Neural progenitor cell (in vitro differentiated cells): ENCODE measurements at regions not wholly inside any gene's neighbourhood (a gene's known extent, or its start where the extent isn't known, plus 50 kb on each side); places are given as distances from the start of the nearest gene placed in this dataset.

Source experiments
- DNase-seq: peaks from one replicate; pipeline ENCODE4 v3.0.0-alpha.2; 2016; ENCODE audit warnings: low spot score
- H2AFZ ChIP-seq: fragments of 200-600 bp; sonication (generic); replicated peaks from 2 replicates; pipeline ENCODE4 v1.6.1; 2016; ENCODE audit warnings: antibody characterized with exemption
- H3F3A ChIP-seq: fragments of 200-600 bp; sonication (generic); 2 replicates; pipeline ENCODE4 v1.6.1; 2016; ENCODE audit warnings: antibody characterized with exemption, low read depth
- H3K27ac ChIP-seq: fragments of 200-600 bp; sonication (generic); 2 replicates; pipeline ENCODE4 v1.5.1; 2016; ENCODE audit warnings: mild to moderate bottlenecking
- H3K27me3 ChIP-seq: fragments of 200-600 bp; sonication (generic); 2 replicates; pipeline ENCODE4 v1.6.1; 2016; ENCODE audit warnings: mild to moderate bottlenecking, moderate library complexity
- H3K36me3 ChIP-seq: fragments of 200-600 bp; sonication (generic); 2 replicates; pipeline ENCODE4 v1.5.1; 2016
- H3K4me1 ChIP-seq: fragments of 200-600 bp; sonication (generic); 2 replicates; pipeline ENCODE4 v1.6.1; 2016; ENCODE audit warnings: mixed run types
- H3K4me2 ChIP-seq: fragments of 200-600 bp; sonication (generic); 2 replicates; pipeline ENCODE4 v1.6.1; 2016
- H3K4me3 ChIP-seq: fragments of 200-600 bp; sonication (generic); 2 replicates; pipeline ENCODE4 v1.5.1; 2016
- H3K79me2 ChIP-seq: fragments of 200-600 bp; sonication (generic); 2 replicates; pipeline ENCODE4 v1.6.1; 2016; ENCODE audit warnings: low read depth
- H3K9ac ChIP-seq: fragments of 200-600 bp; sonication (generic); 2 replicates; pipeline ENCODE4 v1.6.1; 2016
- H3K9me3 ChIP-seq: fragments of 200-600 bp; sonication (generic); 2 replicates; pipeline ENCODE4 v1.5.1; 2016; ENCODE audit warnings: low read depth
- H4K20me1 ChIP-seq: fragments of 200-600 bp; sonication (generic); 2 replicates; pipeline ENCODE4 v1.6.1; 2016; ENCODE audit warnings: low read depth
- H3K27ac Mint-ChIP-seq: 3 replicates; pipeline ENCODE4 v1.8.0; 2021; ENCODE audit warnings: mixed read lengths
- H3K27me3 Mint-ChIP-seq: 2 replicates; pipeline ENCODE4 v1.8.0; 2022; ENCODE audit warnings: low read depth, mild to moderate bottlenecking, inconsistent platforms, moderate library complexity, mixed read lengths; ENCODE audit not compliant: insufficient read depth
- H3K36me3 Mint-ChIP-seq: 3 replicates; pipeline ENCODE4 v1.8.0; 2021; ENCODE audit warnings: mixed read lengths
- H3K4me1 Mint-ChIP-seq: 3 replicates; pipeline ENCODE4 v1.8.0; 2021; ENCODE audit warnings: mixed read lengths
- H3K4me3 Mint-ChIP-seq: 3 replicates; pipeline ENCODE4 v1.8.0; 2021; ENCODE audit warnings: mild to moderate bottlenecking, moderate library complexity, mixed read lengths
- H3K9me3 Mint-ChIP-seq: 3 replicates; pipeline ENCODE4 v1.8.0; 2020; ENCODE audit warnings: mixed read lengths
- CTCF ChIP-seq: fragments of 200-600 bp; sonication (generic); IDR thresholded peaks from 2 replicates; pipeline ENCODE4 v1.5.1; 2017; ENCODE audit warnings: antibody characterized with exemption, mild to moderate bottlenecking
- EZH2 ChIP-seq: fragments of 200-600 bp; sonication (generic); IDR thresholded peaks from 2 replicates; pipeline ENCODE4 v1.6.1; 2017; ENCODE audit warnings: antibody characterized with exemption, mild to moderate bottlenecking, moderate library complexity
- EZH2phosphoT487 ChIP-seq: fragments of 200-600 bp; sonication (generic); IDR thresholded peaks from 2 replicates; pipeline ENCODE4 v1.6.1; 2017; ENCODE audit warnings: antibody characterized with exemption

GRCh38 chr6:11654876-11655275 is 117.3 kb downstream of the TMEM170B start:
- Histone ChIP-seq H3K36me3 (no peaks in the 10 kb centered on the region), H3K27me3 (no peaks in the 10 kb centered on the region), H3K27ac (no peak overlapping the region), H3K79me2 (no peaks in the 10 kb centered on the region), H3K9me3 (no peaks in the 10 kb centered on the region), H3K9ac (no peak overlapping the region), H3K4me2 (no peak overlapping the region), H3F3A (peaks cover 41% of the 10 kb centered on the region), H2AFZ (peak overlapping the region; percentile 60), H4K20me1 (no peaks in the 10 kb centered on the region), H3K4me3 (no peak overlapping the region), H3K4me1 (peaks cover 43% of the 10 kb centered on the region)
- H3K4me1 Mint-ChIP-seq, result peaks cover 60% of the 10 kb centered on the region
- H3K36me3 Mint-ChIP-seq, result no peaks in the 10 kb centered on the region
- peak overlapping the region; percentile 27 for H3K4me3 Mint-ChIP-seq
- H3K27ac Mint-ChIP-seq, result peak overlapping the region; percentile 32
- no peak for DNase-seq
- no peaks in the 10 kb centered on the region for H3K9me3 Mint-ChIP-seq
- TF ChIP-seq EZH2phosphoT487 (no peak), EZH2 (no peak), CTCF (no peak)
- H3K27me3 Mint-ChIP-seq, result peaks cover 3% of the 10 kb centered on the region

GRCh38 chr6:11656491-11656890 is 118.9 kb downstream of the TMEM170B start:
- Histone ChIP-seq H3K9me3 (no peaks in the 10 kb centered on the region), H3K27ac (peak overlapping the region; percentile 74), H4K20me1 (no peaks in the 10 kb centered on the region), H3K36me3 (no peaks in the 10 kb centered on the region), H3K4me2 (peak overlapping the region; percentile 60), H2AFZ (peak overlapping the region; percentile 69), H3K79me2 (no peaks in the 10 kb centered on the region), H3K4me1 (peaks cover 26% of the 10 kb centered on the region), H3K27me3 (no peaks in the 10 kb centered on the region), H3K9ac (no peak overlapping the region), H3K4me3 (no peak overlapping the region), H3F3A (peaks cover 25% of the 10 kb centered on the region)
- Mint-ChIP-seq H3K9me3 (no peaks in the 10 kb centered on the region), H3K27me3 (peaks cover 3% of the 10 kb centered on the region), H3K4me3 (no peak overlapping the region), H3K27ac (peak overlapping the region; percentile 38), H3K4me1 (peaks cover 44% of the 10 kb centered on the region), H3K36me3 (no peaks in the 10 kb centered on the region)
- TF ChIP-seq EZH2phosphoT487 (no peak), CTCF (no peak), EZH2 (no peak)
- DNase-seq, result no peak

- no peak overlapping the region for H2AFZ ChIP-seq
- Mint-ChIP-seq H3K4me1 (peaks cover 21% of the 10 kb centered on the region), H3K27me3 (peaks cover 3% of the 10 kb centered on the region), H3K27ac (no peak overlapping the region), H3K36me3 (no peaks in the 10 kb centered on the region), H3K4me3 (no peak overlapping the region), H3K9me3 (no peaks in the 10 kb centered on the region)
- no peak for DNase-seq
- H3F3A ChIP-seq, result peaks cover 23% of the 10 kb centered on the region
- no peak overlapping the region for H3K4me3 ChIP-seq
- no peak overlapping the region for H3K4me2 ChIP-seq
- no peaks in the 10 kb centered on the region for H3K9me3 ChIP-seq
- no peaks in the 10 kb centered on the region for H3K36me3 ChIP-seq
- no peaks in the 10 kb centered on the region for H3K79me2 ChIP-seq
- H3K4me1 ChIP-seq, result peaks cover 22% of the 10 kb centered on the region
- no peaks in the 10 kb centered on the region for H3K27me3 ChIP-seq
- no peak overlapping the region for H3K27ac ChIP-seq
- H3K9ac ChIP-seq, result no peak overlapping the region
- no peaks in the 10 kb centered on the region for H4K20me1 ChIP-seq
- TF ChIP-seq EZH2, result no peak
- no peak for TF ChIP-seq CTCF
- TF ChIP-seq EZH2phosphoT487, result no peak
Observed at GRCh38 chr6:11659757-11660156, 118.8 kb downstream of the ADTRP start.
